ENCODE measurements at regions not wholly inside any gene's neighbourhood (a gene's known extent, or its start where the extent isn't known, plus 50 kb on each side); places are given as distances from the start of the nearest gene placed in this dataset.

- no peak for DNase-seq
Measured at GRCh38 chr5:32991421-32991815, 280.3 kb downstream of the NPR3 start.

- no peak for DNase-seq
Measured at GRCh38 chr5:32996336-32996735, 285.2 kb downstream of the NPR3 start.

- DNase-seq: no peak
Measured at GRCh38 chr5:33008751-33009418, 297.8 kb downstream of the NPR3 start.

- DNase-seq: no peak
Measured at GRCh38 chr5:33010846-33011245, 299.7 kb downstream of the NPR3 start.

GRCh38 chr5:33011801-33012200 is 300.7 kb downstream of the NPR3 start:
- no peak for DNase-seq

GRCh38 chr5:33023649-33024048 is 312.5 kb downstream of the NPR3 start:
- DNase-seq: no peak

GRCh38 chr5:33032271-33033070 is 321.4 kb downstream of the NPR3 start:
- DNase-seq: no peak

GRCh38 chr5:33033516-33033915 is 322.4 kb downstream of the NPR3 start:
- DNase-seq: no peak

GRCh38 chr5:33034777-33035176 is 323.7 kb downstream of the NPR3 start:
- no peak for DNase-seq

- DNase-seq: no peak
Measured at GRCh38 chr5:33035851-33036527, 324.9 kb downstream of the NPR3 start.

- no peak for DNase-seq
Measured at GRCh38 chr5:33037076-33037475, 326.0 kb downstream of the NPR3 start.

GRCh38 chr5:33041586-33041985 is 330.5 kb downstream of the NPR3 start:
- no peak for DNase-seq

- no peak for DNase-seq
Measured at GRCh38 chr5:33043343-33043997, 332.3 kb downstream of the NPR3 start.

- DNase-seq: no peak
Measured at GRCh38 chr5:33046091-33046490, 335.0 kb downstream of the NPR3 start.

- no peak for DNase-seq
Measured at GRCh38 chr5:33048315-33048714, 337.2 kb downstream of the NPR3 start.

GRCh38 chr5:33049298-33049697 is 338.2 kb downstream of the NPR3 start:
- DNase-seq: no peak

- DNase-seq: no peak
Measured at GRCh38 chr5:33049842-33050241, 338.7 kb downstream of the NPR3 start.

GRCh38 chr5:33059081-33059480 is 348.0 kb downstream of the NPR3 start:
- DNase-seq: no peak

- DNase-seq: no peak
Measured at GRCh38 chr5:33065131-33065530, 354.0 kb downstream of the NPR3 start.

- DNase-seq: no peak
Measured at GRCh38 chr5:33067291-33067690, 356.2 kb downstream of the NPR3 start.

GRCh38 chr5:33068786-33069185 is 357.7 kb downstream of the NPR3 start:
- no peak for DNase-seq

GRCh38 chr5:33072296-33072695 is 361.2 kb downstream of the NPR3 start:
- no peak for DNase-seq

GRCh38 chr5:33072726-33073125 is 361.6 kb downstream of the NPR3 start:
- DNase-seq: no peak
